GM21723 (cell line): ENCODE measurements at regions not wholly inside any gene's neighbourhood (a gene's known extent, or its start where the extent isn't known, plus 50 kb on each side); places are given as distances from the start of the nearest gene placed in this dataset.

Source experiments
- ATAC-seq: cut with Tn5 transposase; IDR thresholded peaks from one replicate; pipeline ENCODE4 v1.9.1; 2021; ENCODE audit warnings: mild to moderate bottlenecking, moderate library complexity; ENCODE audit not compliant: unreplicated experiment

GRCh38 chr2:66930339-66931220, 466.6 kb upstream of the ETAA1 start:
- ATAC-seq: no peak

GRCh38 chr2:66938471-66938967, 458.6 kb upstream of the ETAA1 start:
- no peak for ATAC-seq

GRCh38 chr2:66940080-66940479, 457.1 kb upstream of the ETAA1 start:
- no peak for ATAC-seq

- no peak for ATAC-seq
Observed at GRCh38 chr2:66948234-66948633, 448.9 kb upstream of the ETAA1 start.

- no peak for ATAC-seq
Observed at GRCh38 chr2:66957198-66957597, 439.9 kb upstream of the ETAA1 start.

- ATAC-seq: no peak
Observed at GRCh38 chr2:66957677-66958076, 439.5 kb upstream of the ETAA1 start.

- ATAC-seq: no peak
Observed at GRCh38 chr2:66960161-66960560, 437.0 kb upstream of the ETAA1 start.

GRCh38 chr2:66962716-66963115, 434.4 kb upstream of the ETAA1 start:
- no peak for ATAC-seq

GRCh38 chr2:66966631-66967030, 430.5 kb upstream of the ETAA1 start:
- no peak for ATAC-seq

GRCh38 chr2:66968946-66969345, 428.2 kb upstream of the ETAA1 start:
- no peak for ATAC-seq

- ATAC-seq: no peak
Observed at GRCh38 chr2:66981074-66981473, 416.1 kb upstream of the ETAA1 start.

- ATAC-seq: no peak
Observed at GRCh38 chr2:66982766-66983165, 414.4 kb upstream of the ETAA1 start.

GRCh38 chr2:66984864-66985263, 412.3 kb upstream of the ETAA1 start:
- ATAC-seq: no peak

- ATAC-seq: no peak
Observed at GRCh38 chr2:66985906-66986305, 411.2 kb upstream of the ETAA1 start.

- ATAC-seq: no peak
Observed at GRCh38 chr2:66987733-66988132, 409.4 kb upstream of the ETAA1 start.

GRCh38 chr2:66994654-66995053, 402.5 kb upstream of the ETAA1 start:
- no peak for ATAC-seq

GRCh38 chr2:66995636-66996035, 401.5 kb upstream of the ETAA1 start:
- no peak for ATAC-seq

GRCh38 chr2:67002618-67003371, 394.3 kb upstream of the ETAA1 start:
- ATAC-seq: no peak

- no peak for ATAC-seq
Observed at GRCh38 chr2:67006373-67006960, 390.7 kb upstream of the ETAA1 start.

GRCh38 chr2:67008155-67008554, 389.0 kb upstream of the ETAA1 start:
- no peak for ATAC-seq

- ATAC-seq: no peak
Observed at GRCh38 chr2:67012165-67012564, 385.0 kb upstream of the ETAA1 start.

- ATAC-seq: no peak
Observed at GRCh38 chr2:67013821-67014220, 383.3 kb upstream of the ETAA1 start.
